Cardiac fibroblast (primary cell): ENCODE measurements at regions not wholly inside any gene's neighbourhood (a gene's known extent, or its start where the extent isn't known, plus 50 kb on each side); places are given as distances from the start of the nearest gene placed in this dataset.

Experiments used
- DNase-seq, 2 donors: peaks; one replicate each; pipeline versions ENCODE4 v3.0.0 to v3.0.0-alpha.2; 2010; ENCODE audit warnings: low read depth in 2 of 2
- H3K4me3 ChIP-seq, 2 donors: replicated peaks in 1 of 2; 1 replicate in 1 of 2; 2 replicates in 1 of 2; pipeline ENCODE4 v1.5.1; 2011; ENCODE audit warnings: low read depth in 2 of 2, low read length in 2 of 2, mild to moderate bottlenecking in 2 of 2, moderate library complexity in 1 of 2
- TF ChIP-seq, protein P1 (sequence below): IDR thresholded peaks from one replicate; pipeline ENCODE4 v1.5.1; 2011; ENCODE audit warnings: low read depth, mild to moderate bottlenecking, low read length, inconsistent platforms

DNA sequence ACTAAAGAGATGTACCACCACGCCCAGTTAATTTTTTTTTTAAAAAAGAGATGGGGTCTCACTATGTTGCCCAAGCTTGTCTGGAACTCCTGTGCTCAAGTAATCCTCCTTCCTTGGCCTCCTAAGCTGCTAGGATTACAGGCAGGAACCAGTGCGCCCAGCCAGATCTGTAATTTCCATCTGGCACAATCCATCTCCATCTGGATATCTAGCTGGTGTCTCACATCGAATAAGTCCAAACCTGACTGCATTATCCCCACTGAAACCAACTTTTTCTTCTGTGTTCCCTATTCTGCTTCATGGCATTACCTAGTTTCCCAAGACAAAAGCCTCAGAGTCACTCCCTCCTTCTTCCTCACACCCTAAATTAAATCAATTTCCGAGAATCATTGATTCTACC lies 125.8 kb upstream of the TEX13C start:
- DNase-seq: no peak
- TF ChIP-seq, protein P1, sequence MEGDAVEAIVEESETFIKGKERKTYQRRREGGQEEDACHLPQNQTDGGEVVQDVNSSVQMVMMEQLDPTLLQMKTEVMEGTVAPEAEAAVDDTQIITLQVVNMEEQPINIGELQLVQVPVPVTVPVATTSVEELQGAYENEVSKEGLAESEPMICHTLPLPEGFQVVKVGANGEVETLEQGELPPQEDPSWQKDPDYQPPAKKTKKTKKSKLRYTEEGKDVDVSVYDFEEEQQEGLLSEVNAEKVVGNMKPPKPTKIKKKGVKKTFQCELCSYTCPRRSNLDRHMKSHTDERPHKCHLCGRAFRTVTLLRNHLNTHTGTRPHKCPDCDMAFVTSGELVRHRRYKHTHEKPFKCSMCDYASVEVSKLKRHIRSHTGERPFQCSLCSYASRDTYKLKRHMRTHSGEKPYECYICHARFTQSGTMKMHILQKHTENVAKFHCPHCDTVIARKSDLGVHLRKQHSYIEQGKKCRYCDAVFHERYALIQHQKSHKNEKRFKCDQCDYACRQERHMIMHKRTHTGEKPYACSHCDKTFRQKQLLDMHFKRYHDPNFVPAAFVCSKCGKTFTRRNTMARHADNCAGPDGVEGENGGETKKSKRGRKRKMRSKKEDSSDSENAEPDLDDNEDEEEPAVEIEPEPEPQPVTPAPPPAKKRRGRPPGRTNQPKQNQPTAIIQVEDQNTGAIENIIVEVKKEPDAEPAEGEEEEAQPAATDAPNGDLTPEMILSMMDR: no peak
- H3K4me3 ChIP-seq: no peak overlapping the region

DNA sequence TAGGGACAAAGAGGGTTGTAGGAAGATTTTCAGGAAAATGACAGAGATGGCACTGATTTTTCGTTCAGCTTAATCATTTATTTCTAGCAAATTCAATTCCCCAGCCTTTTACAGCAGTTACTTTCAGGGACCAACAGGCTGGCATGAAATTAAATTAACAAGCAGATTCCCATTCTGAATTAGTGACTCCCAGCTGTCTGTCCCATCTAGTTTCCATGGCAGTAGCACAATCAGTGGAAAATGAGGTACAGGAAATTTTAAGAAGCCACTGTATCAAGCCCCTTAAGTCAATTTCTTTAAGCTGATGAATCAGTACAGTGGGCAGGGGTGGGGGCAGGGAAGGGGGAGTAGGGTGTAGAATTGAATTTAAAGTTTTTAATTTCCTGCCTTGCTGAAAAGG lies 121.1 kb upstream of the TEX13C start:
- H3K4me3 ChIP-seq: no peak overlapping the region
- TF ChIP-seq, protein P1: no peak

DNA sequence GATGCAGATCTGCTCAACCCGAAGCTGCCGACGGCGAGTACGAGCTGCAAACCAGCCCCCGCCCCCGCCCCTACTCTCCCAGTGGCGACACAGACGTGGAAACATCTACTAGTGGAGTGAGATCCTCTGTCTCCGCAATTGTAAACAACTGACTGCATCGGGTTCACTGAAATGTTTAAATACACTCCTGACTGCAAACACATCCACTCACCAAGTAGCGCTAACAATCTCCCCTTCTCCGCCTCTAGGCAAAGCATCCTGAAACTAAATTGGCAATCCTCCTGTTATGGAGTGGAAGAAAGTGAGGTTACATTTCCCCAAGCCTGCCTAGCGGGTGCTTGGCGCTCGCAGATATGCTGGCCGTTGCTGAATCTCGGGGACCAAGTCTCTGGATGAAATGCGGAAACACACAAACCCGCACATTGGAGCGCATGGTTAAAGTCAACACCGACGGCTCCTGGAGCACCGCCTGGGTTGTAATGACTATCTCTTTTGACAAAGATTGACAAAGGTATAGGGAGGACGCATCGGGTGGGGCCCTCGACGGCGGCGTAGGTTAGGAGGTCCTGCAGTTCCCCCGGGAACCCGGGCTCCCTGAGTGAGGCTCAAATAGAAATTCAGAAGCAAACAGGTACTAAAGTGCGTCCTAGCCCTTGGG lies 117.0 kb upstream of the TEX13C start:
- DNase-seq: no peak
- H3K4me3 ChIP-seq: no peak overlapping the region
- TF ChIP-seq, protein P1: no peak

More for the DNA sequence above, 121.1 kb upstream of the TEX13C start:
- DNase-seq: no peak

DNA sequence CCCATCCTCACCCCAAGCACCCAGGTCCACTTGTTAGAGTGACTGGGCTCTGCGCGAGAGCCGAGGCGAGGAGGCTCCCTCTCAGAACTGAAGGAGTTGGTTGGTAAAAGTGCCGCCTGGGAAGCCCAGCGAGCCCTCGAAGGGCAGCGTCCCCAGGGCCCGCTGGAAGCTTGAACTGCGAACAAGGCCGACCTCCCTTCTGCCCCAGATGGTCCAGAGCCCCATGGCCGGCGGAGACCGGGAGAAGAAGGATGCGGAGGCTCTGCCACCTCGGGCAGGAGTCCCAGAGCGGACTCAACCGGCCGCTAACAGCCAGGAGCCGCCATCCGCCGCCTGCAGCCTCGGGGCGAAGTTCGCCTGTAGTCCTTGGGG lies 116.3 kb upstream of the TEX13C start:
- H3K4me3 ChIP-seq: no peak overlapping the region

DNA sequence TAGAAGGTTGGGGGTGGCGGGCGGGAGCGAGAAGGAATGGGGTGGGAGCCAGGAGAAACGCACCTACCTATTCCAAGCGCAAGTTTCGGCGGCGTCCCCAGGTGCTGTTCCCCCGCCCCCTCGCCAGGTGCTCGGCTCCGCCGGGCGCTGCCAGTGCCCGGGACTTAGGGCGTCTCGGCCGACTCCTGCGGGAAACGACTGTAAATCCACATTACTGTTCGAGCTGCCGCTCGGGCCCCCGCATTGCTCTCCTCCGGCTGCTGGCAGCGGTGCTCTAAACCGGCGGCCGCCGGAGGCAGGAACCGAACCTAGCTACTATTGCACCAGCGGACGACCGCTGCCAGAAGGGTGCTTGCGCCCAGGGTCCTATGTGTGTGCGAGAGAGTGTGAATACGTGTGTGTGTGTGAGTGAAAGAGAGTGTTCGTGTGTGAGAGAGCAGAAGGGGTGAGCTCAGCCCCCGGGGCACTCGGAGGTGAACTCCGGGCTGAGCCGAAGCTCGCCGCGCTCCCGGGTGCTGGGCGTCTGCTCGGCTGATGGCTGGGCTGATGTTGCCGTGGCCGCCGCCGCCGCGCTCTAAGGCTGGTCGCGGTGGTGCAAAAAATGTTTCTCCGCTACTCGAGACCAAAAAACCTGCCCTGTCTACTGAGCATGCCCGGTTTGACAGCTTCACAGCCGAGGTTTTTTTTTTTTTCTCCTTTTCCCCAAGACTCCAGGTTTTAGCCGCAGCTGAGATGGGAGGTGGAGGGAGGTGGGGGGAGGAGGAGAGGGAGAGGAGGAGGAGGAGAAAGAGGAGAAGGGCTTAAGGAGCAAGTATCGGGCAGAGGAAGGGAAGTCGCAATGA lies 115.7 kb upstream of the TEX13C start:
- TF ChIP-seq, protein P1: no peak
- no peak overlapping the region for H3K4me3 ChIP-seq
- peak in 1 of 2 donors; percentile 1 for DNase-seq

More for the DNA sequence above, 116.3 kb upstream of the TEX13C start:
- TF ChIP-seq, protein P1: no peak
- no peak for DNase-seq

DNA sequence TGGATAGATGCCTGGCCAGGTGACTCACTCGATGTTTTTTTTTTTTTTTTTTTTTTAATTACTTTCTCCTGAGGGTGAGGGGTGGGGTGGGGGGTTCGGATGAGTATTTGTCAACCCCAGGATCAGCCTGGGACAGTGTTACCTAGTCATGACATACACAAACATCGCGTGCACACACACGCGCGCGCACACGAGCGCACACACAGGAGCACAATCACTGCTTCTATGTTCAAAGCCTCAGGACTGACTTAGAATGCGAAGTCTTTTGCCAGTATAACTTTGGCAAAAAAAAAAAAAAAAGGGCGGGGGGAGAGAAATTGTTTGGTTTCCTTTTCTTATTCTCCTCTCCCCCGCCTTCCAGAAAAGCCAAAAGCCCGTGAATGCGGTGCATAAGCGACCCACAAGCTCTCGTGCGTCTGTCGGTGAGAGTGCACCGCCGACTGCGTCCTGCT lies 115.0 kb upstream of the TEX13C start:
- TF ChIP-seq, protein P1: no peak
- peak overlapping the region in 1 of 2 donors; percentile 18 for H3K4me3 ChIP-seq
- no peak for DNase-seq
